ENCODE measurements at regions not wholly inside any gene's neighbourhood (a gene's known extent, or its start where the extent isn't known, plus 50 kb on each side); places are given as distances from the start of the nearest gene placed in this dataset.
"Not testable (repeated sequence)": the region's sequence is repeated elsewhere in the genome, so short reads cannot be mapped to it uniquely, and the experiment has no call there.

- H3K27me3 ChIP-seq: no peaks in the 10 kb centered on the region
- TF ChIP-seq, protein P1, sequence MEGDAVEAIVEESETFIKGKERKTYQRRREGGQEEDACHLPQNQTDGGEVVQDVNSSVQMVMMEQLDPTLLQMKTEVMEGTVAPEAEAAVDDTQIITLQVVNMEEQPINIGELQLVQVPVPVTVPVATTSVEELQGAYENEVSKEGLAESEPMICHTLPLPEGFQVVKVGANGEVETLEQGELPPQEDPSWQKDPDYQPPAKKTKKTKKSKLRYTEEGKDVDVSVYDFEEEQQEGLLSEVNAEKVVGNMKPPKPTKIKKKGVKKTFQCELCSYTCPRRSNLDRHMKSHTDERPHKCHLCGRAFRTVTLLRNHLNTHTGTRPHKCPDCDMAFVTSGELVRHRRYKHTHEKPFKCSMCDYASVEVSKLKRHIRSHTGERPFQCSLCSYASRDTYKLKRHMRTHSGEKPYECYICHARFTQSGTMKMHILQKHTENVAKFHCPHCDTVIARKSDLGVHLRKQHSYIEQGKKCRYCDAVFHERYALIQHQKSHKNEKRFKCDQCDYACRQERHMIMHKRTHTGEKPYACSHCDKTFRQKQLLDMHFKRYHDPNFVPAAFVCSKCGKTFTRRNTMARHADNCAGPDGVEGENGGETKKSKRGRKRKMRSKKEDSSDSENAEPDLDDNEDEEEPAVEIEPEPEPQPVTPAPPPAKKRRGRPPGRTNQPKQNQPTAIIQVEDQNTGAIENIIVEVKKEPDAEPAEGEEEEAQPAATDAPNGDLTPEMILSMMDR (IDR thresholded peaks at IDR 0.05): no peak
- 50 to 52% methylated on average over 1 of the region's 1 CpG for WGBS, 2 donors
- no peaks in the 10 kb centered on the region for H3K9me3 ChIP-seq
- intact Hi-C loops (cut with DNase I): no loop called here
- no peak for DNase-seq
- ATAC-seq: no peak
- no peaks in the 10 kb centered on the region for H3K4me1 ChIP-seq
- H3K4me3 ChIP-seq: no peak overlapping the region
- H3K36me3 ChIP-seq: no peaks in the 10 kb centered on the region
- H3K27ac ChIP-seq: no peak overlapping the region
Observed at GRCh38 chr6:50410579-50410978, 302.7 kb upstream of the TFAP2D start.

- H3K27me3 ChIP-seq; H3K4me1 ChIP-seq; H3K36me3 ChIP-seq; H3K4me3 ChIP-seq; DNase-seq; intact Hi-C loops (cut with DNase I); H3K27ac ChIP-seq; ATAC-seq: not testable (repeated sequence)
- 73 to 74% methylated on average over 8 of the region's 8 CpGs for WGBS, 2 donors
- peaks cover 0 to 35% (median 0%) of the 10 kb centered on the region in 11 donors for H3K9me3 ChIP-seq
Observed at GRCh38 chr6:50421041-50421440, 292.3 kb upstream of the TFAP2D start.

GRCh38 chr6:50427267-50427666 is 286.1 kb upstream of the TFAP2D start:
- ATAC-seq: no peak
- WGBS, 2 donors: 83 to 88% methylated on average over 4 of the region's 4 CpGs

GRCh38 chr6:50437901-50438300 is 275.4 kb upstream of the TFAP2D start:
- Histone ChIP-seq H3K27ac (no peak overlapping the region), H3K27me3 (no peaks in the 10 kb centered on the region), H3K4me3 (no peak overlapping the region), H3K4me1 (no peaks in the 10 kb centered on the region), H3K36me3 (no peaks in the 10 kb centered on the region), H3K9me3 (peaks cover 0 to 3% (median 0%) of the 10 kb centered on the region in 11 donors)
- TF ChIP-seq, protein P1 (IDR thresholded peaks at IDR 0.05): no peak
- intact Hi-C loops (cut with DNase I): no loop called here
- DNase-seq (no peak), ATAC-seq (no peak)
- WGBS, 2 donors: 69 to 71% methylated on average over 1 of the region's 1 CpG

More at GRCh38 chr6:50427267-50427666, 286.1 kb upstream of the TFAP2D start:
- no peaks in the 10 kb centered on the region for H3K4me1 ChIP-seq
- no peak overlapping the region for H3K4me3 ChIP-seq
- H3K36me3 ChIP-seq: no peaks in the 10 kb centered on the region
- no peaks in the 10 kb centered on the region for H3K27me3 ChIP-seq
- DNase-seq: no peak
- TF ChIP-seq, protein P1 (IDR thresholded peaks at IDR 0.05): no peak
- intact Hi-C loops (cut with DNase I): no loop called here
- peaks cover 0 to 18% (median 0%) of the 10 kb centered on the region in 11 donors for H3K9me3 ChIP-seq
- H3K27ac ChIP-seq: no peak overlapping the region

GRCh38 chr6:50442531-50443040 is 270.7 kb upstream of the TFAP2D start:
- H3K9me3 ChIP-seq: peaks cover 0 to 6% (median 0%) of the 10 kb centered on the region in 11 donors
- ATAC-seq: no peak
- WGBS, 2 donors: 88 to 92% methylated on average over 4 of the region's 4 CpGs

More at GRCh38 chr6:50442531-50443040, 270.7 kb upstream of the TFAP2D start:
- H3K27ac ChIP-seq: no peak overlapping the region
- TF ChIP-seq, protein P1 (IDR thresholded peaks at IDR 0.05): no peak
- H3K27me3 ChIP-seq: no peaks in the 10 kb centered on the region
- DNase-seq: no peak
- H3K4me1 ChIP-seq: no peaks in the 10 kb centered on the region
- intact Hi-C loops (cut with DNase I): no loop called here
- no peaks in the 10 kb centered on the region for H3K36me3 ChIP-seq
- no peak overlapping the region for H3K4me3 ChIP-seq
